ENCODE measurements at regions not wholly inside any gene's neighbourhood (a gene's known extent, or its start where the extent isn't known, plus 50 kb on each side); places are given as distances from the start of the nearest gene placed in this dataset.
"Not testable (repeated sequence)": the region's sequence is repeated elsewhere in the genome, so short reads cannot be mapped to it uniquely, and the experiment has no call there.

DNA sequence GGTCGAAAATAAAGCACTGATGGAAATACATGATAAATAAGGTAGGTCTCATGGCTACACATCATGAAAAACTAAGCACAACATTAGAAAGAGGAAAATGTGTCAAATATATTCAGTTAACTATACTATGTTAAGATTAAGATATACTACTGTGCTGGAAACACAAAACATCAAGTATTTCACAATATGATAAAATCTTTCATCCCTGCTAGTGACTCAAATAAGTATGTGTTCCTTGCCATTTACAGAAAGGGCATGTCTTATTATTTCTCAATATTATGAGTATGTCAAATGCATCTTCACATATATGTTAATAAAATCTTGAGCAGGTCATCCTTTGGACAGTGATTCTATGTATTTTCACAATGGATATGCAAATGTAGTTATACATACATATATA lies 1260.1 kb upstream of the ADGRL2 start:
- no peak for FAIRE-seq

DNA sequence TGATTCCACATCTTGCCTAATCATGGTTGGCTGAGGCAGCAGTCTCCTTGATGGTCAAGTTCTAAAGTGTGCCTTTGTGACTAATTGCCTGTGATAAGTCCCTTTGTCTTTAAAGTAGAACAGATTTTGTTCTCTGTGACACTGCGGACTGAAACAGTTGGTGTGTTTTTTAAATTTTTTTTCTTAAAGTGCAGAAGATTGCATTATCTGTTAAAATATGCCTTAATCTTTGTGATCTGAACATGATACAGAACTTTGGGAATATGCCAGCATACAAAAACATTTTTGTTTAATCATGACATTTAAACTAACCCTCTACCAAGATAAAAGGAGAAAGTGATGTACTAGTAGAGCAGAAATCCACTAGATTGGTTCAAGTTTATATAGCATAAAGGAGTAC lies 1260.6 kb upstream of the ADGRL2 start:
- no peak for FAIRE-seq

DNA sequence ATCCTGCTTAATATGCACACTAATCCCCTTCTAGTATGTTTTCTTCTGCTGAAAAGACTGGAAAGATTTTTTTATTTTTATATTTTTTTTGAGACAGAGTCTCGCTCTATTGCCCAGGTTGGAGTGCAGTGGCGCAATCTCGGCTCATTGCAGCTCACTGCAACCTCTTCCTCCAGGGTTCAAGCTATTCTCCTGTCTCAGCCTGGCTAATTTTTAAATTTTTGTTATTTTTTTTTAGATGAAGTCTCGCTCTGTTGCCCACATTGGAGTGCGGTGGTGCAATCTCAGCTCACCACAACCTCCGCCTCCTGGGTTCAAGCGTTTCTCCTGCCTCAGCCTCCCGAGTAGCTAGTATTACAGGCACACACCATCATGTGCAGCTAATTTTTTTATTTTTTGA lies 1261.4 kb upstream of the ADGRL2 start:
- FAIRE-seq, result not testable (repeated sequence)

DNA sequence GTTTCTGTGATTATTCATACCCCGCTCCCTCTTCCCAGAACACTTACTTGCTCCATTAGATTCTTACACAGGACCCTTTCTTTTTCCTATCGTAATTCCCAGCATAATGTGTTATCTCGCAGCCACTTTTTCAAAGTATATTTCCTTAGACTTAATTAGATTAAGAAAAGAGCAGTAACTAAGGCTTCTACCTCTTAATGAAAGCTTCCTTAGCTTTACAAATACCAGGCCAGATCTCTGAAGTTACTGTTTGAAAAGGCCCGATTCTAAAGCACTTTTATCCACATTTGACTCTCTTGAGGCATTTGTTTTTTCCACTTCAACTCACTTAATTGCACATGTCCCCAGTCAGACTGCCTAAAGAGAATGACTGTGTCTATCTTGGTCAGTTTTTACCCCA lies 1264.3 kb upstream of the ADGRL2 start:
- no peak for FAIRE-seq

DNA sequence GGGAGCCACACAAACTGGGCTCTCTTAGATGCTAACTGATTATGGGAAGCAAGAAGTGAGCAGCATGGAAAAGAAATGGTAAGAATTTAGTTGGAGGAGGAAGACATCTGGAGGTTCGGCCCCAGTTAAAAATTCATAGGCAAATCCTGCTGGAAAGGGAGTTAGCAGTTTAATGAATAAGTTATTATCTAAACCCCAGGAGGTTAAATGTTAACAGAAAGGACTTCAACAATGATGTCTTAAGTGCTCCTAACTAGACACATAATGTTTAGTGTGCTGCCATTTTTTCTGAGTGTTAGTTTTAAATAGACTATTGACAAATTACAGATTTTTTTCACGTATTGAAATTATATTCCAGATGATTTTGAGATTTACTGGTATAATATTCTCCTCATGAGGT lies 1265.3 kb upstream of the ADGRL2 start:
- FAIRE-seq, result no peak

DNA sequence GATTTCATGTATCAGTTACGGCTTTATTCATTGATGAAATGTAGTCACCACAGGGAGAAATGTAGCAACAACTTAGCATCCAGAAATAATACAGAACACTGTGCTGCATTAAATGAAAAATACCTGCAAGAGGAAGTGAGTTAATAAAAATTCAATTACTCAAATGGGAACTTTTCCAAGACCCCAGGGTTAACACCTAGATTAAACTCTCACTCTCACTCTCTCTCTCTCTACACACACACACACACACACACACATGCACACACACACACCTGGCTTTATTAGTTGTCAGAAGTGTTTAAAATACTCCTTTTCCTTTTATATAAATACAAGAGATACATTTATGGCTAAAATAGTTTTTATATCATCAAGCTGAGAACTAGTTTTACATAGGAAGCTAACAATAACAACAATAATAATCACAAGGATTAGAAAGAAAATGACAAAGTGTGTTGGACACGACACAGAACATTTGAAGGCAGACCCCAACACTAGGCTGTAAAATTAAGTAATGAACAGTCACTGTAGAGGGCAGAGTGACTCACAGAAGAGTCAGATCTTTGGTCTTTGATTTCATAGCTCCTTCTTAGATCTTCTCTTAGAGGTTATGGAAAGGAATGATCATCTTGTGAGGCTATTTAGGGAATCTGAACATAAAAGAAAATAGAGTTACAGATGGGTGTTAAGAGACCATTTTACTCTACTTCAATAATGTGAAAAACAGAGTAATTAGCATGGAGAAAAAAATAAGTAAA lies 1266.0 kb upstream of the ADGRL2 start:
- no peak for FAIRE-seq

DNA sequence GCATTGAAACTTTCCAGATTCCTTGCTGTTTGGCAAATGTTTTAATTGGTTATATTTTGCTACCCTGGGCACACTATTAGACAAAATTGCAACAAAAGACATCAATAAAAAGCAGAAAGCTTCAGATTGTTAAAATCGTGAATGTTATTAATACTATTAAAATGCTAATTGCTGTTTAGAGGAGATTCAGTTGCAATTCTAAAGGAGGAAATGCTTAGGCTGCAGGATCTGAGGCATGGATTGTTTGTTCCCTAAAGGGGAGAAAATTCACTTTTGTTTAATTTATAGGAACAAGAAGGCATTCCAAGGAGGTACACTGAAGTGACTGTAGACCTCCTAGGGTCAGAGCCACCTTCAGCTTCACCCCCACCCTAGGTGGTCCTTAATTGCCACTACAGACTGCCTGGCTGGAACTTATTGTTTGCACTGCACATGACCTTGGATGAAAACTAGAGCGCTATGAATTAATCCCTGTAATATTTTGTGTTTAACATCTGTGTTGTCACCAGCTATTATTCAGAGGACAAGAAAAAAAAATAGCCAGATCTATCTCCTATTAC lies 1266.9 kb upstream of the ADGRL2 start:
- no peak for FAIRE-seq

DNA sequence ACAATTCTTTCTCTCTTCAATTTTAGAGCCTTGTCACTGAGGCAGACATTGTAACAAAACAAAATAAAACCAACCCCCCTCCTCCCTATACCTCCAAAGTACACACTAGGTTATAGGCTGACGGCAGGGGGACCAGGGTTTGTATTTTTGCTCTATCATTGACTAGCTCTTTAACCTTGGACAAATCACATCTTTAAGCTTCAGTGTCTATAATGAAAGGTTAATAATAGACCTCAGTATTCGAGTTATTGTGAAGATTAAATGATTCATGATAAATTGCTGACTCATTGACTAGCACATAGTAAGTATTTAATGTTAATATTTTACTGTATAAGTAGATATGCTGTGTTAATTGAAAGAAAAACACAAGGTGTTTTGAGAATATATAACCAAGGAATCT lies 1267.6 kb upstream of the ADGRL2 start:
- no peak for FAIRE-seq

DNA sequence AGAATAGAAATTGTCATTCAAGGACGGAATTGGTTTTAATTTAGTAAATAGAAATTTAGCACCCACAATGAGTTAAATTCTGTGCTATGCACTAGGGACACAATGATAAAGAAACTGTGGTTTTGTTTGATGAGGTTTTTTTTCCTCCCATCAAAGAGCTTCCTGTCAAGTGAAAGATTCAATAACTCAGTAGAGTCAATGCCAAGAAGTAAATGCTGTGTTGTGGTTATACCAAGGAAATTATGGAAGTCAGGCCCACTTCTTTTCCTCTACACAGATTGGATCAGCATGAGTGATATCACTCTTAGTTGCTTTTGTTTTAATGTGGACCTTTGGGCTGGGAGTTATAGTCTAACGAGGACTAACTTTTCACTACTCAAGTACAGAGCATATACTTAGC lies 1269.6 kb upstream of the ADGRL2 start:
- no peak for FAIRE-seq

DNA sequence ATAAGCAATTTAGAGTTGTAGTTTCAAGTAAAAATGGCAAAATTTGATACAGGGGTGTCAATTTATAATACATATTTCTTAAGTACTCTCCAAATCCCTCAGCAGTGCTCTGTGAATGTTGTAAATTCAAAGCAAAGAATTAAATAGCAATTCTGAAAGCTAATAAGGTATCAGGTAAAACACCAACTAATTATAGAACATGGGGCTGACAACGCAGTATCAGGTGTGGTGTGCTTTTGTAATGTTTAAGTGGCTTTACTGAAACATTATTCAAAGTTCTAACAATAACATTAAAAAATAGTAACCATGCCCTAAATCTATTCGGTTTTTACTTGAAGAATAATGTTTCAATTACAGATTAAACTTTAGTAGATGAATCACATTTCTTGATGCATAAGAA lies 1271.2 kb upstream of the ADGRL2 start:
- no peak for FAIRE-seq

DNA sequence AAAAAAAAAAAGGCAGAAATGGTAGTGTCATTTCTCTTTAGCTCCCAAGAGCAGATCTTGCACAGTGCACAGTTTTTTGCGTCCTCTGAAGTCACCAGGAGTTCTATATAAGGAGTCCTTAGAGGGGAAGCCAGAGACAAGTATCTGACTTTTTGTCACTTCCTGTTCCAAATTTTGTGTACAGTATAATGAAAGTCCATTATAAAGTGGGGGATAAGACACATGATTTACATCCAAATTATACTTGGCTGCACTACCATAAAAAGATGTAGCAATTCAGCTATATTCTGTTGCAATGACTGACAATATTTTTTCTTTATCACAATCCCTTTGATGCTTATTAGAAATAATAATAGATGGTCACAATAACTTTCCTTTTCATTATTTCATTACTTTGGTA lies 1276.9 kb upstream of the ADGRL2 start:
- FAIRE-seq, result no peak

DNA sequence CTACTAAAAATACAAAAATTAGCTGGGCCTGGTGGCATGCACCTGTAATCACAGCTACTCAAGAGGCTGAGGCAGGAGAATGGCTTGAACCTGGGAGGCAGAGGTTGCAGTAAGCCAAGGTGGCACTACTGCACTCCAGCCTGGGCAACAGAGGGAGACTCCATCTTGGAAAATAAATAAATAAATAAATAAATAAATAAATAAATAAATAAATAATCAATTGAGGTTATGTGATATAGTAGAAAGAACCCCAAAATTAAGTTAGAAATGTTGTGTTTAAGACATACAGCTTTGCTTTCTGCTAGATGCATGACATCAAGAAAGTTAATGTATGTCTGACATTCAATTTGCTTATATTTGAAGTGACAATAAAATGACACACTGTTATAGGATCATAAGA lies 1277.7 kb upstream of the ADGRL2 start:
- FAIRE-seq, result not testable (repeated sequence)

DNA sequence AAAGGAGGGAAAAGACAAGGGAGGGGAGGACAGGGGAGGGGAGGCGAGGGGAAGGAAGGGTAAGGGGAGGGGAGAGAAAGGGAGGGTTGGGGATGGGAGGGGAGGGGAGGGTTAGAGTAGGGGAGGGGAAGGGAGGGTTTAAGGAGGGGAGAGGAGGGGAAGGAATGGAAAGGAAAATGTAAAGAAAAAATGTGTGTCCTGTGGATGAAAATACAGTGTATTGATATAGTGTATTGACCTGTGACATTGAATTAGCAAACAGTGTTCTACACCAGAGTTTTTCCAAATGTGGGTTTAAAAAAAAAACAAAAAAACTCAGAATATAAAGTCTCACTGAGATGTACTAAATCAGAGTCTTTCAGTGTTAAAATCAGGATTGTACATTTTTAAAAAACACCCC lies 1279.8 kb upstream of the ADGRL2 start:
- no peak for FAIRE-seq

DNA sequence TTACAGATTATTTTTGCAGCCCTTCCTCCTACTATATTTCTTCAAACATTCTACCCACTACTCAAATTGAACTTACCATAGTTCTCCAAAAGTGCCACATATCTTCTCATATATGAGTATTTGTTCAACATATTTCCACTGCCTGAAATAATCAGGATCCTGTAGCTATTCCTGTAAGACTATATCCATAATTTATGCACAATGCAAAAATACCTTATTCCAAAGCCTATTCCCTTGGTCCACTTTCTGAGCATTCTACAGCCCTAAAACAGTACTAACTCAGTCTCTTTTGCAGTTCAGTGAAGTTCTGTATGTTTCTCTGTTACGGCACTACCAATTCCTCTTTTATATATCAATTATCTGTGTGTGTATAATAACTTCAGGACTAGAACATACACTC lies 1283.7 kb upstream of the ADGRL2 start:
- FAIRE-seq, result no peak

DNA sequence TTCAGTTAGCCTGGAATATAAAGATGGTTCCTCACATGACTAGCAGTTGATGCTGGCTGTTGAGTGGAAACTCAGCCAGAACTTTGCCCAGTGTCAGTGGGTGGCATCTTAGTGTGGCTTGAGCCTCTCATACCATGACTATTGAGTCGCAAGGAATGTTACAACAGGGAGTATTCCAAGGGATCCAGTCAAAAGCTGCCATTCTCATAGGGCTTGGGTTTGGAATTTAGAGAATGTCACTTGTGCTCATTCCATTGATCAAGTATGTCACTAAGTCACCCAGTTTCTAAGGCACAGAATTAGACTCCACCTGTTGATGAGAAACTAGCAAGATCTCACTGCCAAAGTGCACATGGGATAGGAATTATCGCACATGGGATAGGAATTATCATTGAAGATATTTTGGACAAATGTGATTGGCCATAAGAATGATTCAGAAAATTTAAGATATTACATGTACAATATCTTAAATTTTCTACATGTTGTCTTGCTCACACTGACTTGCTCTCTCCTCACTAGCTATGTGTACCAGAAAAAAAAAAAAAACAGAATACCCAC lies 1290.7 kb upstream of the ADGRL2 start:
- no peak for FAIRE-seq

DNA sequence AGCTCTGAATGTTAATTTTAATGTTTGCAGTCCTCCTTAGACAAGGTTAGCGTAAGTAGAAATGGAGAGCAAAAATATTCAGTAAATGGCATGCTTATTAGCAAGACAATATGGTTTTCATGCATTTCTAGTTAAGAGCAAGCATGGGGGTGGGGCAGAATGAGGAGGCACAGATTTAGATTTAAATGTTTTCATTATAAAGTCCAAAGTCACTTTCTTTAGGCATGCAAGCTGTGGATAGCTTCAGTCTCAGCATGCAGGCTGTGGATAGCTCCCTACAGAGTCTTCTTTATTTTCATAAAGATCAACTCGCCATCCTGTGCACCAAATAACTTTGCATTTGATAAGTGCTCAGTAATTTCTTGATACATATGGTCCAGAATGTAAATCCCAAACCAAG lies 1294.5 kb upstream of the ADGRL2 start:
- FAIRE-seq, result no peak

DNA sequence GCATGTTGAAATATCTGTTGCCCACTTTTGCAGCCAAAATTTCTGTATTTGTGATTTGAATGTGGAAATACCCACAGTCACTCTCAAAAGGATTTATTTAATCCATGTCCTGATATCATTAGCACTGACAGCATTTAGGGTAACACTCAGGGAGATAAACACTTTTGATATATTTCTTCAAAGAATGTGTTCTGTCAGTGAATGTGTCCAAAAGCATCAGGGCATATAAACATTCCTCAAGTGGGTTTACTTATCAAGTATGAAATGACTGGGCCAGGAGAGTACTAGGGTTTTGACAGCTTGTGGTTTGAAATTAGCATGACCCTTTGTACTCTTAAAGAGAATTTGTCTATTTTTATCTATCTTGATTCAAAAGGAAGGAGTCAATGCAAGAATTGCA lies 1302.1 kb upstream of the ADGRL2 start:
- no peak for FAIRE-seq

DNA sequence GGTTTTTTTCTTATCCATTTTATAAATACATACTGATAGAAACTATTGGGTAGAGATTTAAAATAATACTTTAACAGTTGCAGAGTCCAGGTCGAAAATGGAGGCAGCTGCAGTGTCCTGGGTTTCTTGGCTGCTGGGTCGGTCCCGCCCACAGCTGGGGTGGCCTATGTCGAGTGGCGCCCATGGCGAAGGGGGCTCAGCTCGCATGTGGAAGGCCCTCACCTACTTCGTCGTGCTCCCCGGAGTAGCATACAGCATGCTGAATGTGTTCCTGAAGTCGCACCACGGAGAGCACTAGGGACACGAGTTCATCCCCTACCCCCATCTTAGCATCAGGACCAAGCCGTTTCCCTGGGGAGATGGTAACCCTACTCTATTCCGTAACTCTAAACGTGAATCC lies 1304.9 kb upstream of the ADGRL2 start:
- FAIRE-seq, result no peak

DNA sequence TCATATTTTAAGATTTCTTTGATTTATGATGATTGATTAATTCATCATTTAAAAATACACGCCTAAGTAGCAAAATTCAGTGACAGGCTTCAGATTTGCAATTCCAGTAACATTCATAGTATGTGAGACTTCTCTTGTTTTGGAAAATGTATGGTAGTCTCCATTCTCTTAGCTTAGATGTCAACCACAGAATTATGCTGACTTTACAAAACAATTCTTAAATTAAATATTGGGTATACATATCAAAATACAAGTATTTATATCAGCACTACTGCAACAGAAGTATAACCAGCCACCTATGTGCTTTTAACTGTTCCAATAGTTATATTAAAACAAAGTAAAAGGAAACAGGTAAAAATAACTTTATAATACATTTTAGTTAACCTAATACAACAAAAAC lies 1328.6 kb upstream of the ADGRL2 start:
- no peak for FAIRE-seq

DNA sequence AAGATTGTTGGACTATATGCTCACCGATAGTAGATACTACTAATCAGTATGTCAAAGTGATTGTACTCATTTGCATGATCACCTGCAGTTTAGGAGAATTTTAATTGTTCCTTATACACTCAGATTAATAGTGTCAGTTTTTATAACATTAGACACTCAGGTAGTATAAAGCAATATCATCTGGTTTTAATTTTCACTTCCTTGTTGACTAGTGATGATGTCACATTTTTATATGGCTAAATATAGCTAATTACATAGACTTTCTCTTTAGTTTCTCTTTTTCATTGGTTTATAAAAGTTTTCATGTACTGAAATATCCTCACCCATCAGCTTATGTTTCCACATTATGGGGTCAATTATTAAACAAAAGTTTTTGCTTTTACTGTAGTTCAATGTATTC lies 1332.4 kb upstream of the ADGRL2 start:
- no peak for FAIRE-seq

DNA sequence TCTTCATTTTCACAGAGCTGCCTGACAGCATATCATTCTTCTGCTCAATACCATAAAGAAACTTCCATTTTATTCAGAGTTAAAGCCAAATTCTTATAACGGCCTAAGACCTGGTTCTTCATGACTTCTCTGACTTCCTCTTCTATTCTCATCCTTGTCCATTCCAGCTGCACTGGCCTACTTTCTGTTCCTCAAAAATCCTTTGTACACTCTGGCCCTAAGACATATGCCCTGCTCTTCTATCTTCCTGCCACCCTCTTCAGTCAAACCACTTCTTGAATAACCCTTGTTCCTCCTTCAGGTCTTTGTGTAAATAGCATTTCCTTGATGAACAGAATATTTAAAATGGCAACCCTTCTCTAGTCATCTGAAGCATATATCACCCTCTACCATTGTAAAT lies 1338.7 kb upstream of the ADGRL2 start:
- no peak for FAIRE-seq

DNA sequence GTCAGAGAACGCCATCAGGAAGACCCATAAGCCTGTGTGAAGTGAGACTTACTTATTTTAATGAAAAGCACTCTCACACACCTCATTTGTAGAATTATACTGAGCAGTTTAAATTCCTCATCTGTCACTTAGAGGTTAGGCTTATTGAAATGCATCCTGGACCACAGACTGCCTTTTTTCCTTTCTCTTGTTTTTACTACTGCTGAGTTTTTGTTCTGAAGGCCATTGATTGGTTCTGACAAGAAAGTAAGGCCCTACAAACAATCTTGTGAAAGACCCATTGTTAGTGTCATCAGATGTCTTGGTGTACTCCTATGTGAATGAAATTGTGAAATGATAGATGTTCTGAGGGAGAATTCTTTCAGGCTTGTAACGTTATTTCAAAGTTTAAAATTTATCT lies 1343.3 kb upstream of the ADGRL2 start:
- no peak for FAIRE-seq

DNA sequence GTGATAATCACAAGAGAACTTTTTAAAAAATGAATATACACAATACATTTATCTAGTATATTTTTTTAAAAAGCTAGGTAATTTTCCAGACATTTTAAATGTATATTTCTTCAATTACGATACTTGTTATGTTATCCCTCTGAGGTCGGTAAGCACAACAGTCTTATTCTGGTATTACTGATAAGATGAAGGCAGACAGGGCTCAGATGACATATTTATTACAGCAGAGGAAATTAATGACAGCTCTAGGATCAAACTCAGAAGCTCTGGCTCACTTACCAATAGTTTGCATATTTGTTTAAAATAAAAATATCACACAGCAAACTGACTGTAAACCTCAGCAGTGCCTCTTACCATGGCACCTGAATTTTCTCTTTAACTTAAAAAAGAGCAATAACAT lies 1347.0 kb upstream of the ADGRL2 start:
- no peak for FAIRE-seq

DNA sequence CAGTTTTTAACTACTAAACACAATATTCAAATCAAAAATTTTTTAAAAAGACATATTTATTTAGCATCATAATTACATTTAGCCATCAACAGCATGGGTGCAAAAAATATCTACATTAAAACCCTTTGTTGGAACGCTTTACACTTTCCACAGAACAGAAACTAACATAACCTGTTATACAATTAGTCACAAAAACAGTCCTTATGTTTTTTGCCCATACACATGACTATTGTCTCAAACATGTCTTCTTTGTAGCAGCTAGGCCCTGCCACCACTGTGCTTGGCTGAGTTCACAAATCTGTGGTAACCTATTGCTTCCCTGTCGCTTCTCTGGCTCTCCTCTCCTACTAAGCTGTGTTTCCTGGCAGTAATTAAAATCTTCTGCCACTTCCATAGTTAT lies 1350.0 kb upstream of the ADGRL2 start:
- FAIRE-seq, result no peak

DNA sequence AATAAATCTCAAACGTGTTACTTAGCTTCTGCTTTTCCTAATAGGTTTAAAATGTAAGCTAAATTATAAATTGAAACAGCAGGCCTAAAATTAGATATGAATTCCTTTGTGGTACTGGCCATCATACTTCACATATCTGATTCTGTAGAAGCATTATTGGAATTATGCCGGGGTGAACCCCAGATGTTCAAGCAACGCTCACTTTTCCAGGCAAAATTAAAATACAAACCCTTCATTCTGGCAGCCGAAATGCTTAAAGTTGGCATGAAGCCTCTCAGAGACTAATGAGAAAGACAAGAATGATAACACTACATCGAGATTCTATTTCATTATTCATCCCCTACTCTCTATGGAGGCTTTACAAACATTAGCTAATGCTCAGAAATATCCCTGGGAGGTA lies 1352.7 kb upstream of the ADGRL2 start:
- no peak for FAIRE-seq

All from A204.1 (cell line).